GM18498 (cell line): ENCODE measurements at regions not wholly inside any gene's neighbourhood (a gene's known extent, or its start where the extent isn't known, plus 50 kb on each side); places are given as distances from the start of the nearest gene placed in this dataset.

Source experiments
- ATAC-seq: cut with Tn5 transposase; IDR thresholded peaks from one replicate; pipeline ENCODE4 v1.9.1; 2021; ENCODE audit warnings: mild to moderate bottlenecking, moderate library complexity; ENCODE audit not compliant: unreplicated experiment

GRCh38 chr22:22099833-22100812, 117.5 kb upstream of the TOP3B start:
- no peak for ATAC-seq

GRCh38 chr22:22099194-22099486, 116.6 kb upstream of the TOP3B start:
- peak; percentile 79 for ATAC-seq

GRCh38 chr22:22098457-22099193, 116.0 kb upstream of the TOP3B start:
- ATAC-seq: peak; percentile 61

GRCh38 chr22:22097727-22098228, 115.2 kb upstream of the TOP3B start:
- ATAC-seq: no peak

GRCh38 chr22:22094921-22095320, 112.3 kb upstream of the TOP3B start:
- no peak for ATAC-seq

- ATAC-seq: no peak
Observed at GRCh38 chr22:22094514-22094913, 111.9 kb upstream of the TOP3B start.

- ATAC-seq: no peak
Observed at GRCh38 chr22:22093743-22094142, 111.2 kb upstream of the TOP3B start.

GRCh38 chr22:22092974-22093373, 110.4 kb upstream of the TOP3B start:
- no peak for ATAC-seq

- ATAC-seq: no peak
Observed at GRCh38 chr22:22092101-22092500, 109.5 kb upstream of the TOP3B start.

GRCh38 chr22:22091400-22091878, 108.9 kb upstream of the TOP3B start:
- no peak for ATAC-seq

GRCh38 chr22:22090650-22091399, 108.2 kb upstream of the TOP3B start:
- ATAC-seq: no peak

- no peak for ATAC-seq
Observed at GRCh38 chr22:22089459-22090308, 107.1 kb upstream of the TOP3B start.

GRCh38 chr22:22088658-22089458, 106.3 kb upstream of the TOP3B start:
- no peak for ATAC-seq

GRCh38 chr22:22087854-22088657, 105.5 kb upstream of the TOP3B start:
- no peak for ATAC-seq

GRCh38 chr22:22086501-22087158, 104.0 kb upstream of the TOP3B start:
- no peak for ATAC-seq

GRCh38 chr22:22085702-22086500, 103.3 kb upstream of the TOP3B start:
- no peak for ATAC-seq

GRCh38 chr22:22084089-22084711, 101.6 kb upstream of the TOP3B start:
- no peak for ATAC-seq
